ENCODE measurements at regions not wholly inside any gene's neighbourhood (a gene's known extent, or its start where the extent isn't known, plus 50 kb on each side); places are given as distances from the start of the nearest gene placed in this dataset.
"Not testable (repeated sequence)": the region's sequence is repeated elsewhere in the genome, so short reads cannot be mapped to it uniquely, and the experiment has no call there.

DNA sequence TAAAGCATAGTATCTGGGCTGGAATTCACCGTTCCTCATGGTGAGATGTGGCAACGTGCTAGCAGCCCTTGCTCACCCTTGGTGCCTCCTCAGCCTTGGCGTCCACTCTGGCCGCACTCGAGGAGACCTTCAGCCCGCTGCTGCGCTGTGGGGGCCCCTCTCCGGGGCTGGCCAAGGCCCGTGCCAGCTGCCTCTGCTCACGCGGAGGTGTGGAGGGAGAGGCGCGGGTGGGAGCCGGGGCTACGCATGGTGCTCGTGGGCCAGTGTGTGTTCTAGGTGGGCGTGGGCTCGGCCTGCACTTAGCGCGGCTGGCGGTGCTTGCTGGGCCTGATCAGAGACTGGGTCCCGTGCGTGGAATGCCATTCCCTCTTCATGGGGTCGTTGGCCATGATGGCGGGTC, 424.2 kb downstream of the KCTD16 start:
- in situ Hi-C loops (cut with MboI; ENCODE audit: low sequenced_read_pairs, unreplicated experiment), result no loop called here
- no peak for DNase-seq (ENCODE audit: low spot score)

DNA sequence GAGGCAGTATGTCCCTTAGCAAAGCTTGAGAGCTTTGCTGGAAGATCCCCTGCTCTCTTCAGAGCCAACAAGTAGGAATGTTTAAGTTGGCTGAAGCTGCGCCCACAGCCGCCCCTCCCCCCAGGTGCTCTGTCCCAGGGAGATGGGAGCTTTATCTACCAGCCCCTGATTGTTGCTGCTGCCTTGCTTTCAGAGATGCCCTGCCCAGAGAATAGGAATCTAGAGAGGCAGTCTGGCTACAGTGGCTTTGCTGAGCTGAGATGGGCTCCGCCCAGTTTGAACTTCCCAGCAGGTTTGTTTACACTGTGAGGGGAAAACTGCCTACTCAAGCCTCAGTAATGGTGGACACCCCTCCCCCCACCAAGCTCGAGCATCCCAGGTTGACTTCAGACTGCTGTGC, 423.6 kb downstream of the KCTD16 start:
- in situ Hi-C loops (cut with MboI; ENCODE audit: low sequenced_read_pairs, unreplicated experiment); DNase-seq (ENCODE audit: low spot score): not testable (repeated sequence)

More for the DNA sequence above, 424.2 kb downstream of the KCTD16 start:
- TF ChIP-seq, protein P1, sequence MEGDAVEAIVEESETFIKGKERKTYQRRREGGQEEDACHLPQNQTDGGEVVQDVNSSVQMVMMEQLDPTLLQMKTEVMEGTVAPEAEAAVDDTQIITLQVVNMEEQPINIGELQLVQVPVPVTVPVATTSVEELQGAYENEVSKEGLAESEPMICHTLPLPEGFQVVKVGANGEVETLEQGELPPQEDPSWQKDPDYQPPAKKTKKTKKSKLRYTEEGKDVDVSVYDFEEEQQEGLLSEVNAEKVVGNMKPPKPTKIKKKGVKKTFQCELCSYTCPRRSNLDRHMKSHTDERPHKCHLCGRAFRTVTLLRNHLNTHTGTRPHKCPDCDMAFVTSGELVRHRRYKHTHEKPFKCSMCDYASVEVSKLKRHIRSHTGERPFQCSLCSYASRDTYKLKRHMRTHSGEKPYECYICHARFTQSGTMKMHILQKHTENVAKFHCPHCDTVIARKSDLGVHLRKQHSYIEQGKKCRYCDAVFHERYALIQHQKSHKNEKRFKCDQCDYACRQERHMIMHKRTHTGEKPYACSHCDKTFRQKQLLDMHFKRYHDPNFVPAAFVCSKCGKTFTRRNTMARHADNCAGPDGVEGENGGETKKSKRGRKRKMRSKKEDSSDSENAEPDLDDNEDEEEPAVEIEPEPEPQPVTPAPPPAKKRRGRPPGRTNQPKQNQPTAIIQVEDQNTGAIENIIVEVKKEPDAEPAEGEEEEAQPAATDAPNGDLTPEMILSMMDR (IDR thresholded peaks at IDR 0.05; ENCODE audit: borderline replicate concordance, control extremely low read depth, extremely low read depth, insufficient read depth, missing control alignments), result no peak

DNA sequence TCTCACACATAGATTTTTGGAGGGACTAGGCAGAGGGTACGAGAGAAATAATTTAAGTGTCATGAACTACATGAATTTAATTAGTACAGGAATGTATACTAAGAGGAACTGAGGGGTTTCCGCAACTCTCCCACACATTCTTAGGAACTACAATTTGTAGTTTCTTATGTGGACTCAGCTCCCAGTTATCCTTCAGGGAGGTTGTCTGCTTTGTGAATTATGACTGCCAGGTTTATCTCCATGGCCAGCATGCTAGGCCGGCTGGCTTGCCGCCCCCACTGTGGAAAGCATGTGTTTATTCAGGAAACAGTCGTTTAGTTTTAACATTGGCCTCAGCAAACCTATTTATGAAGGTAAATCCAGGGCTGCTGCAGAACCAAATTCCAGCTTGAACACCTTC, 415.0 kb downstream of the KCTD16 start:
- DNase-seq (ENCODE audit: low spot score), result no peak
- in situ Hi-C loops (cut with MboI; ENCODE audit: low sequenced_read_pairs, unreplicated experiment), result no loop called here
- TF ChIP-seq, protein P1 (IDR thresholded peaks at IDR 0.05; ENCODE audit: borderline replicate concordance, control extremely low read depth, extremely low read depth, insufficient read depth, missing control alignments), result no peak

GRCh38 chr5:144583541-144584449, 413.1 kb downstream of the KCTD16 start:
- in situ Hi-C loops (cut with MboI; ENCODE audit: low sequenced_read_pairs, unreplicated experiment), result no loop called here
- TF ChIP-seq, protein P1 (IDR thresholded peaks at IDR 0.05; ENCODE audit: borderline replicate concordance, control extremely low read depth, extremely low read depth, insufficient read depth, missing control alignments), result no peak
- DNase-seq (ENCODE audit: low spot score), result no peak

DNA sequence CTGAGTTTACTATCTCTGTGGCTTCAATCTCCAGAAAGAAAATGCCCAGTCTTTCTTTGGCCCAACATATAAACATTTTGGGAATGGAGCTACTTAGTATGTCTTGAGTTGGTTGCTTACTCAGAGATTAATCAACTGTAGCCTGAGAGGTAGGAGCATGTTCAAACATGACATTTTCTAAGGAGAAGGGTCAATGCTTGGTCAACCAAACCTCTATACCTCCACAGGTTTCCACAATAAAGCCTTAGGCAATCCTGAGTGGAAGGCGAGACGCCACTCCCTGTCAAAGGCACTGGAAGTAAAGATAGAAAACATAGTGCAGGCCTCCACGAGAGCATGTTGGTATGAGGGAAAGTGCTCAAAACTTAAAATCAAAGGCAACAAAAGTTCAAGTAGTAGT, 411.4 kb downstream of the KCTD16 start:
- no peak for DNase-seq (ENCODE audit: low spot score)
- in situ Hi-C loops (cut with MboI; ENCODE audit: low sequenced_read_pairs, unreplicated experiment), result no loop called here
- TF ChIP-seq, protein P1 (IDR thresholded peaks at IDR 0.05; ENCODE audit: borderline replicate concordance, control extremely low read depth, extremely low read depth, insufficient read depth, missing control alignments), result no peak

- TF ChIP-seq, protein P1 (IDR thresholded peaks at IDR 0.05; ENCODE audit: borderline replicate concordance, control extremely low read depth, extremely low read depth, insufficient read depth, missing control alignments), result no peak
- no peak for DNase-seq (ENCODE audit: low spot score)
- in situ Hi-C loops (cut with MboI; ENCODE audit: low sequenced_read_pairs, unreplicated experiment), result no loop called here
Measured at GRCh38 chr5:144581044-144581443, 410.4 kb downstream of the KCTD16 start.

DNA sequence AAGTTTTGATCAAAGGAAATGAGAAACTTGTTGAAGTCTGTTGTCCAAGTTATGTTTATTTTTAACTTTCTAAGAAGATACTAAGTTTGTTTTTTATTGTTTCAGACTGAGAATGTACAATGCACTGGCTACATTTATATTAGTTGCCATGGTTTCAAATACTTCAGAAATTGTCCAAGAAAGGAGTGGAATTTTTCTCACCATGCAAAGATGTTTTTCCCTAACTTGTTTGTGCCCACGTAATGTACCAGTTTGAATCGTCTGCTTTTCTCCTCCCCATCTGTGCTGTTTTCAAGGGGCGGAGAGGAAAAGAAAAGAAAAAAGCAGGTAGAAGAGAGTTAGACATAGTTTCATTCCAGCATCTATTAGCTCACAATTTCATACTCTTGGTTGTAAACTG, 407.0 kb downstream of the KCTD16 start:
- in situ Hi-C loops (cut with MboI; ENCODE audit: low sequenced_read_pairs, unreplicated experiment), result no loop called here
- DNase-seq (ENCODE audit: low spot score), result no peak
- TF ChIP-seq, protein P1 (IDR thresholded peaks at IDR 0.05; ENCODE audit: borderline replicate concordance, control extremely low read depth, extremely low read depth, insufficient read depth, missing control alignments), result no peak

All from GM13976 (cell line).